Psoas muscle (tissue), 7 donors: ENCODE measurements at regions not wholly inside any gene's neighbourhood (a gene's known extent, or its start where the extent isn't known, plus 50 kb on each side); places are given as distances from the start of the nearest gene placed in this dataset.

ENCODE experiments used
- ATAC-seq, 4 donors: fragments of 200-7000 bp; cut with Tn5 transposase; one replicate each; pipeline ENCODE4 v1.9.1; 2020; ENCODE audit warnings: moderate library complexity in 3 of 4, mild to moderate bottlenecking in 2 of 4
- DNase-seq, 2 donors: peaks; one replicate each; pipeline ENCODE4 v3.0.0-alpha.2; 2020
- H3K27ac ChIP-seq: fragments of 200-600 bp; one replicate; pipeline ENCODE4 v1.8.0; 2022
- H3K27me3 ChIP-seq, 3 donors: fragments of 200-600 bp in 1 of 3; one replicate each; pipeline versions ENCODE4 v1.6.1 to v1.8.0; 2013 to 2022; ENCODE audit warnings: low read length in 2 of 3, mild to moderate bottlenecking in 2 of 3, moderate library complexity in 1 of 3; ENCODE audit not compliant: insufficient read depth in 3 of 3
- H3K36me3 ChIP-seq, 2 donors: fragments of 200-600 bp in 1 of 2; one replicate each; pipeline versions ENCODE4 v1.6.1 to v1.8.0; 2013 to 2022; ENCODE audit warnings: low read depth in 1 of 2, mild to moderate bottlenecking in 1 of 2, moderate library complexity in 1 of 2; ENCODE audit not compliant: insufficient read depth in 1 of 2
- H3K4me1 ChIP-seq: fragments of 200-600 bp; one replicate; pipeline ENCODE4 v1.8.0; 2022
- H3K4me3 ChIP-seq: fragments of 200-600 bp; one replicate; pipeline ENCODE4 v1.8.0; 2022; ENCODE audit warnings: mild to moderate bottlenecking
- H3K9me3 ChIP-seq: fragments of 200-600 bp; one replicate; pipeline ENCODE4 v1.8.0; 2022
- CTCF ChIP-seq: fragments of 200-600 bp; IDR thresholded peaks from one replicate; pipeline ENCODE4 v1.8.0; 2022; ENCODE audit warnings: antibody characterized with exemption
- WGBS, 3 donors: extraction: QIAGEN DNeasy Blood & Tissue Kit; methylation state at CpG; one replicate each; pipeline versions ENCODE4 v1.1.6 to v1.1.7; 2013; 5-methylcytosine and 5-hydroxymethylcytosine counted together
- intact Hi-C, 2 donors: fragments of 100-400 bp; cut with DNase I; formaldehyde crosslinking; loops; one replicate each; pipeline versions ENCODE4 v1.11.0 to v1.14.2; 2022
- donor health status: healthy with polysubstance abuse.
- donor health status: DM: no; HTN: no; CAD: no; lungs with moderate emphysema.
- donor health status: Bipolar disorder and iron deficiency.
- donor health status: healthy.
- donor health status: DM: yes; HTN: yes; CAD: no.
- donor health status: DM: no; HTN: no; CAD: no.
- donor health status: DM: yes; HTN: yes; CAD: no.

- WGBS, 3 donors = 42 to 50% (median 43%) methylated on average over 20 of the region's 20 CpGs
- peaks cover 0 to 10% (median 3%) of the 10 kb centered on the region in 3 donors for H3K27me3 ChIP-seq
- H3K36me3 ChIP-seq = no peaks in the 10 kb centered on the region
- peak; percentile 9 for TF ChIP-seq CTCF
- DNase-seq (no peak), ATAC-seq (no peak)
- no peaks in the 10 kb centered on the region for H3K9me3 ChIP-seq
- H3K4me1 ChIP-seq = no peaks in the 10 kb centered on the region
- intact Hi-C loops = no loop called here
- H3K27ac ChIP-seq = no peak overlapping the region
- H3K4me3 ChIP-seq = no peak overlapping the region
Measured at GRCh38 chr6:10465629-10466499, 51.0 kb upstream of the TFAP2A start.
